Prostate gland (tissue), 2 donors: ENCODE measurements at regions not wholly inside any gene's neighbourhood (a gene's known extent, or its start where the extent isn't known, plus 50 kb on each side); places are given as distances from the start of the nearest gene placed in this dataset.

Experiments
- POLR2A ChIP-seq: fragments of 450-650 bp; IDR thresholded peaks from one replicate; pipeline ENCODE4 v1.6.1; 2016; ENCODE audit warnings: antibody characterized with exemption, mild to moderate bottlenecking
- POLR2AphosphoS5 ChIP-seq: sonication (generic); formaldehyde crosslinking; IDR thresholded peaks from one replicate; pipeline ENCODE4 v1.6.1; 2017; ENCODE audit warnings: antibody characterized with exemption
- TF ChIP-seq, protein P1 (sequence below), 4 experiments: fragments of 200-600 bp in 2 of 4; fragments of 450-650 bp in 2 of 4; sonication (generic) in 2 of 4; IDR thresholded peaks; 1 replicate in 3 of 4; 2 replicates in 1 of 4; pipeline ENCODE4 v1.5.1; 2016 to 2019; ENCODE audit warnings: antibody characterized with exemption in 4 of 4, mild to moderate bottlenecking in 2 of 4, moderate library complexity in 2 of 4

DNA sequence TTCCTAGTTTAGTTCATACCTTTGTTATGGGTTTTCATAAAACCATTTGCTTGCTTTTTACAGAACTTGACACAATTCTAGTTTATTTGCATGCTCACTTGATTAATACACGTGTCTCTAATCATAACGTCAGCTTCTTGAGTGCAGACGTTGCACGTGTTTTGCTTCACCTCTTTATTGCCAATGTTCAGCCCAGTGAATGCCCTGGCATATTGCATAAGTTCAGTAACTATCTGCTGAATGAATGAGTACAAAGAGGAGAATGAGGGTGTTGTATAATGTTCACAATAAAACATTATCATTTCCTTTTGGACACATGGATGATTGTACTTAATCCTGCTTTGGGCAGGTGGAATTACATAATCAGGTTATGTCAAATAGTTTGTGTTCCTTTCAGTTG, 519.8 kb downstream of the HS3ST4 start:
- TF ChIP-seq, protein P1, sequence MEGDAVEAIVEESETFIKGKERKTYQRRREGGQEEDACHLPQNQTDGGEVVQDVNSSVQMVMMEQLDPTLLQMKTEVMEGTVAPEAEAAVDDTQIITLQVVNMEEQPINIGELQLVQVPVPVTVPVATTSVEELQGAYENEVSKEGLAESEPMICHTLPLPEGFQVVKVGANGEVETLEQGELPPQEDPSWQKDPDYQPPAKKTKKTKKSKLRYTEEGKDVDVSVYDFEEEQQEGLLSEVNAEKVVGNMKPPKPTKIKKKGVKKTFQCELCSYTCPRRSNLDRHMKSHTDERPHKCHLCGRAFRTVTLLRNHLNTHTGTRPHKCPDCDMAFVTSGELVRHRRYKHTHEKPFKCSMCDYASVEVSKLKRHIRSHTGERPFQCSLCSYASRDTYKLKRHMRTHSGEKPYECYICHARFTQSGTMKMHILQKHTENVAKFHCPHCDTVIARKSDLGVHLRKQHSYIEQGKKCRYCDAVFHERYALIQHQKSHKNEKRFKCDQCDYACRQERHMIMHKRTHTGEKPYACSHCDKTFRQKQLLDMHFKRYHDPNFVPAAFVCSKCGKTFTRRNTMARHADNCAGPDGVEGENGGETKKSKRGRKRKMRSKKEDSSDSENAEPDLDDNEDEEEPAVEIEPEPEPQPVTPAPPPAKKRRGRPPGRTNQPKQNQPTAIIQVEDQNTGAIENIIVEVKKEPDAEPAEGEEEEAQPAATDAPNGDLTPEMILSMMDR (IDR thresholded peaks at IDR 0.05) = no peak
- TF ChIP-seq POLR2A (no peak), POLR2AphosphoS5 (no peak)
